Tibial nerve (tissue), 4 donors: ENCODE measurements at regions not wholly inside any gene's neighbourhood (a gene's known extent, or its start where the extent isn't known, plus 50 kb on each side); places are given as distances from the start of the nearest gene placed in this dataset.

ENCODE experiments used
- DNase-seq, 2 donors: peaks; one replicate each; pipeline ENCODE4 v3.0.0-alpha.2; 2019; ENCODE audit warnings: low spot score in 2 of 2
- H3K27ac ChIP-seq, 4 donors: fragments of 200-600 bp; sonication (generic) in 3 of 4; one replicate each; pipeline ENCODE4 v1.5.1; 2017 to 2019; ENCODE audit warnings: mild to moderate bottlenecking in 1 of 4
- H3K27me3 ChIP-seq, 2 donors: fragments of 200-600 bp; sonication (generic) in 1 of 2; one replicate each; pipeline versions ENCODE4 v1.5.1 to v1.6.0; 2017 to 2019
- H3K36me3 ChIP-seq, 3 donors: fragments of 200-600 bp; sonication (generic); one replicate each; pipeline ENCODE4 v1.5.1; 2018 to 2019
- H3K4me1 ChIP-seq, 4 donors: fragments of 200-600 bp; sonication (generic) in 3 of 4; one replicate each; pipeline ENCODE4 v1.5.1; 2017 to 2019
- H3K4me3 ChIP-seq, 4 donors: fragments of 200-600 bp; sonication (generic) in 3 of 4; one replicate each; pipeline ENCODE4 v1.5.1; 2017 to 2019; ENCODE audit warnings: mild to moderate bottlenecking in 1 of 4, moderate library complexity in 1 of 4
- H3K9me3 ChIP-seq, 4 donors: fragments of 200-600 bp; sonication (generic) in 3 of 4; one replicate each; pipeline ENCODE4 v1.5.1; 2017 to 2019
- EP300 ChIP-seq, 2 donors: sonication (generic); formaldehyde crosslinking; IDR thresholded peaks; one replicate each; pipeline ENCODE4 v1.6.1; 2017; ENCODE audit warnings: antibody characterized with exemption in 2 of 2, mild to moderate bottlenecking in 1 of 2
- POLR2A ChIP-seq, 2 donors: fragments of 450-650 bp; IDR thresholded peaks; one replicate each; pipeline ENCODE4 v1.6.1; 2017; ENCODE audit warnings: antibody characterized with exemption in 2 of 2, mild to moderate bottlenecking in 2 of 2, moderate library complexity in 2 of 2
- WGBS, 2 donors: methylation state at CpG; one replicate each; pipeline ENCODE4 v1.1.5; 2018; 5-methylcytosine and 5-hydroxymethylcytosine counted together
- TF ChIP-seq, protein P1 (sequence below), 5 experiments: fragments of 200-600 bp in 3 of 5; fragments of 450-650 bp in 2 of 5; sonication (generic) in 3 of 5; IDR thresholded peaks; one replicate each; pipeline ENCODE4 v1.5.1; 2016 to 2019; ENCODE audit warnings: antibody characterized with exemption in 5 of 5, mild to moderate bottlenecking in 3 of 5, moderate library complexity in 2 of 5

DNA sequence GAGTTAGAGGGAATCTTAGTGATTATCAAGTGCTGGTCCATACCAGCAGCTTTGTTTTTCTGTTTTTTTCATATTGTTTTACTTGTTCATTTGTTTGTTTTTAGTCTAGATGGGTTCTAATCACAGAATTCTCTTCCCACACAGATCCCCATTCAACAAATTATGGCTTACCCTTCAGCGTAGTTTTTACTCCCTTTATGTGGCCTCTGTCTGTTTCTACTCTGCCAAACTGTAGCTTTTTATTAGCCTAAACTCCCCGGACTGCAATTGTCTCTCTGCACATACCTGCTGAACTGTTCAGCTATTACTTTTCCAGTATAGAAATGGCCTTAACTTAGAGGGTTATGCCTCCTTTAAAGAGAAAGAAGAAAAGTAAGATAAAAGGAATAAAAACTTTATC is 348.5 kb downstream of the TGFB2 start:
- TF ChIP-seq, protein P1, sequence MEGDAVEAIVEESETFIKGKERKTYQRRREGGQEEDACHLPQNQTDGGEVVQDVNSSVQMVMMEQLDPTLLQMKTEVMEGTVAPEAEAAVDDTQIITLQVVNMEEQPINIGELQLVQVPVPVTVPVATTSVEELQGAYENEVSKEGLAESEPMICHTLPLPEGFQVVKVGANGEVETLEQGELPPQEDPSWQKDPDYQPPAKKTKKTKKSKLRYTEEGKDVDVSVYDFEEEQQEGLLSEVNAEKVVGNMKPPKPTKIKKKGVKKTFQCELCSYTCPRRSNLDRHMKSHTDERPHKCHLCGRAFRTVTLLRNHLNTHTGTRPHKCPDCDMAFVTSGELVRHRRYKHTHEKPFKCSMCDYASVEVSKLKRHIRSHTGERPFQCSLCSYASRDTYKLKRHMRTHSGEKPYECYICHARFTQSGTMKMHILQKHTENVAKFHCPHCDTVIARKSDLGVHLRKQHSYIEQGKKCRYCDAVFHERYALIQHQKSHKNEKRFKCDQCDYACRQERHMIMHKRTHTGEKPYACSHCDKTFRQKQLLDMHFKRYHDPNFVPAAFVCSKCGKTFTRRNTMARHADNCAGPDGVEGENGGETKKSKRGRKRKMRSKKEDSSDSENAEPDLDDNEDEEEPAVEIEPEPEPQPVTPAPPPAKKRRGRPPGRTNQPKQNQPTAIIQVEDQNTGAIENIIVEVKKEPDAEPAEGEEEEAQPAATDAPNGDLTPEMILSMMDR (IDR thresholded peaks at IDR 0.05), result no peak
- TF ChIP-seq EP300 (IDR thresholded peaks at IDR 0.05), result no peak

GRCh38 chr1:218694085-218694484 is 348.9 kb downstream of the TGFB2 start:
- Histone ChIP-seq H3K27ac (no peak overlapping the region), H3K4me3 (no peak overlapping the region), H3K9me3 (no peaks in the 10 kb centered on the region), H3K27me3 (no peaks in the 10 kb centered on the region), H3K4me1 (no peaks in the 10 kb centered on the region), H3K36me3 (no peaks in the 10 kb centered on the region)
- no peak for TF ChIP-seq EP300 (IDR thresholded peaks at IDR 0.05)
- TF ChIP-seq, protein P1 (IDR thresholded peaks at IDR 0.05), result no peak
- no peak for TF ChIP-seq POLR2A (IDR thresholded peaks at IDR 0.05)
- DNase-seq, result no peak
- 36 to 65% methylated on average over 3 of the region's 3 CpGs for WGBS, 2 donors

More for the DNA sequence above, 348.5 kb downstream of the TGFB2 start:
- no peaks in the 10 kb centered on the region for H3K27me3 ChIP-seq
- no peak overlapping the region for H3K4me3 ChIP-seq
- no peak for DNase-seq
- no peaks in the 10 kb centered on the region for H3K36me3 ChIP-seq
- no peaks in the 10 kb centered on the region for H3K4me1 ChIP-seq
- 21 to 44% methylated on average over 2 of the region's 2 CpGs for WGBS, 2 donors
- H3K27ac ChIP-seq, result no peak overlapping the region
- H3K9me3 ChIP-seq, result no peaks in the 10 kb centered on the region

- no peaks in the 10 kb centered on the region for H3K36me3 ChIP-seq
- no peak overlapping the region for H3K27ac ChIP-seq
- no peak for DNase-seq
- no peaks in the 10 kb centered on the region for H3K4me1 ChIP-seq
- 5 to 9% methylated on average over 1 of the region's 1 CpG for WGBS, 2 donors
- no peaks in the 10 kb centered on the region for H3K9me3 ChIP-seq
- H3K4me3 ChIP-seq, result no peak overlapping the region
- no peak for TF ChIP-seq EP300 (IDR thresholded peaks at IDR 0.05)
- TF ChIP-seq, protein P1 (IDR thresholded peaks at IDR 0.05), result no peak
- no peak for TF ChIP-seq POLR2A (IDR thresholded peaks at IDR 0.05)
- H3K27me3 ChIP-seq, result no peaks in the 10 kb centered on the region
Measured at GRCh38 chr1:218694636-218695035, 349.5 kb downstream of the TGFB2 start.

DNA sequence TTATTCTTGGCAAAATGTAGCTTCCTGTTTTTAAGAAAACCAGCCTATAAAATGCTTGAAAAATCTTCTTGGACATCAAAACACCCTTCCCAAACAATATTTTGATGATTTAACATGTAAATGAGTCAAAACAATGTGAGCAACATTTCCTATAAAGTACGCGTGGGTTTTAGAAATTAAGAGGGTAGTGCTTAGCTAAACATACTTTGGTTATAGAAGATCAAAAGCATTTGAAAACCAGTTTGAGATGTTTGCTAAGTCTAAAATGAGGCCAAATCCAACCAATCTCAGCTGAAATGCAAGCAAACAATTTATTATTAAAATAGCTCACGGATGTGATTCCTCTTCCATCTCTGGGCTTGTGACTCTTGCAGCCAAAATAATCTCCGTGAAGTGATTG is 350.4 kb downstream of the TGFB2 start:
- H3K9me3 ChIP-seq, result no peaks in the 10 kb centered on the region
- H3K4me3 ChIP-seq, result no peak overlapping the region
- no peaks in the 10 kb centered on the region for H3K4me1 ChIP-seq
- H3K27ac ChIP-seq, result no peak overlapping the region
- TF ChIP-seq EP300 (IDR thresholded peaks at IDR 0.05) (no peak), POLR2A (IDR thresholded peaks at IDR 0.05) (no peak)
- TF ChIP-seq, protein P1 (IDR thresholded peaks at IDR 0.05), result no peak
- DNase-seq, result no peak
- no peaks in the 10 kb centered on the region for H3K27me3 ChIP-seq
- H3K36me3 ChIP-seq, result no peaks in the 10 kb centered on the region
- WGBS, 2 donors, result 80 to 94% methylated on average over 4 of the region's 4 CpGs

DNA sequence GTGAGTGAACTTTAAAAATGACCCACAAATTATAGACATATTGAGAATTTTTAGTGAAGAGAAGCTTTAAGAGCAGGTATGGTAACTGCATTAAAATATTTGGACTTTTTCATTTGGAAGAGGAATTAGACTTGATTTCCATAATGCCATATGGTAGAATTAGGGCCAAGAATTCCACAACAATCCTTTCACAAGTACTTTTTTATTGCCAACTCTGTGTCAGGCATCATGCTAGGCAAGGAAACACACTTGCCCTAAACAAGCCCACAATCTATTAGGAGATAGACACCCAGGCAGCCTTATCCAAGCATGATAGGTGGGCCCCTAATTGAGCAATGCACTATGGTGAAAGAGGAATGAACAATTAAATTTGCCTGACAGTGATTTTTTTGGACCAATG is 353.0 kb downstream of the TGFB2 start:
- no peak overlapping the region for H3K27ac ChIP-seq
- H3K4me1 ChIP-seq, result no peaks in the 10 kb centered on the region
- H3K9me3 ChIP-seq, result no peaks in the 10 kb centered on the region
- no peak for DNase-seq
- H3K4me3 ChIP-seq, result no peak overlapping the region
- TF ChIP-seq, protein P1 (IDR thresholded peaks at IDR 0.05), result no peak
- no peak for TF ChIP-seq POLR2A (IDR thresholded peaks at IDR 0.05)
- TF ChIP-seq EP300 (IDR thresholded peaks at IDR 0.05), result no peak
- no peaks in the 10 kb centered on the region for H3K36me3 ChIP-seq
- H3K27me3 ChIP-seq, result no peaks in the 10 kb centered on the region
